Astrocyte of the spinal cord (primary cell): ENCODE measurements at regions not wholly inside any gene's neighbourhood (a gene's known extent, or its start where the extent isn't known, plus 50 kb on each side); places are given as distances from the start of the nearest gene placed in this dataset.
"Not testable (repeated sequence)": the region's sequence is repeated elsewhere in the genome, so short reads cannot be mapped to it uniquely, and the experiment has no call there.

ENCODE experiments used
- DNase-seq: peaks from one replicate; pipeline ENCODE4 v3.0.0; 2011; ENCODE audit warnings: low read depth, low spot score
- H3K4me3 ChIP-seq: 2 replicates; pipeline ENCODE4 v1.5.1; 2011; ENCODE audit warnings: low read depth, mild to moderate bottlenecking, low read length, moderate library complexity
- CTCF ChIP-seq: IDR thresholded peaks from 2 replicates; pipeline ENCODE4 v1.5.1; 2012; ENCODE audit warnings: low read depth, mild to moderate bottlenecking, low read length, inconsistent platforms
- in situ Hi-C: cut with HindIII; loops from 2 replicates; pipeline ENCODE4 v1.10.0; 2017; ENCODE audit warnings: low sequenced_read_pairs

GRCh38 chr16:60204181-60204580, 1470.1 kb upstream of the GOT2 start:
- peak; percentile 0 for DNase-seq
- H3K4me3 ChIP-seq, result no peak overlapping the region
- in situ Hi-C loops, result no loop called here
- no peak for TF ChIP-seq CTCF

- TF ChIP-seq CTCF, result peak; percentile 43
- no peak overlapping the region for H3K4me3 ChIP-seq
- in situ Hi-C loops, result no loop called here
- peak; percentile 20 for DNase-seq
Observed at GRCh38 chr16:60203525-60204124, 1469.5 kb upstream of the GOT2 start.

- DNase-seq, in situ Hi-C loops, H3K4me3 ChIP-seq: not testable (repeated sequence)
Observed at GRCh38 chr16:60200729-60201128, 1466.6 kb upstream of the GOT2 start.

GRCh38 chr16:60200161-60200560, 1466.0 kb upstream of the GOT2 start:
- in situ Hi-C loops, result no loop called here
- H3K4me3 ChIP-seq, result no peak overlapping the region
- no peak for TF ChIP-seq CTCF
- DNase-seq, result no peak

GRCh38 chr16:60199150-60199549, 1465.0 kb upstream of the GOT2 start:
- H3K4me3 ChIP-seq, result no peak overlapping the region
- TF ChIP-seq CTCF, result no peak
- in situ Hi-C loops, result no loop called here

GRCh38 chr16:60181536-60181935, 1447.4 kb upstream of the GOT2 start:
- no peak overlapping the region for H3K4me3 ChIP-seq
- TF ChIP-seq CTCF, result no peak
- DNase-seq, result no peak
- in situ Hi-C loops, result no loop called here

More at GRCh38 chr16:60199150-60199549, 1465.0 kb upstream of the GOT2 start:
- DNase-seq, result no peak

- no peak for DNase-seq
- TF ChIP-seq CTCF, result no peak
- H3K4me3 ChIP-seq, result no peak overlapping the region
- in situ Hi-C loops, result no loop called here
Observed at GRCh38 chr16:60180609-60181008, 1446.5 kb upstream of the GOT2 start.
